ENCODE measurements at regions not wholly inside any gene's neighbourhood (a gene's known extent, or its start where the extent isn't known, plus 50 kb on each side); places are given as distances from the start of the nearest gene placed in this dataset.
"Not testable (repeated sequence)": the region's sequence is repeated elsewhere in the genome, so short reads cannot be mapped to it uniquely, and the experiment has no call there.

DNA sequence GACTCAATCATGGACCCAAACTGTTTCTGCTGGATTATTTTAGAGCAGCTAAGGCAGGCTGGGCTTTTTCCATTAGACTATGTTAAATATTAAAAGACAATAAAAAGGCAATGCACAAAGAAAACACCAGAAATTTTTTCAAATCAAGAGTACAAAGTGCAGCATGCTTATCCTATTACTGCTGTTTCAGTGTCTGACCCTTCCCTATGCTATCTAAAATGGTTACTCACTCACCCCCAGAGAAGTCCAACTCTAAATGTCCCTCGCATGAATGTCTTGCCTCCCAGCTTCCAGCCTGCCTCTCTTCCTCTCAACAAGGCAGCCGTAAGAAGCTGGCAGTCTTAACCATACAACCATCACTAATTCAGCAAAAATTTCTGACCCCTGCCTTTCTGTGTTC, 108.7 kb upstream of the SYT6 start:
- CTCF ChIA-PET = no interaction called here
- peaks cover 17% of the 10 kb centered on the region for H3K27me3 Mint-ChIP-seq (ENCODE audit: low read depth)
- no peak overlapping the region for H3K4me3 Mint-ChIP-seq
- POLR2A ChIA-PET = no interaction called here
- H3K36me3 Mint-ChIP-seq (ENCODE audit: low read depth) = no peaks in the 10 kb centered on the region
- H3K4me1 Mint-ChIP-seq (ENCODE audit: low read depth) = no peaks in the 10 kb centered on the region
- no peak for ATAC-seq
- no peaks in the 10 kb centered on the region for H3K9me3 Mint-ChIP-seq (ENCODE audit: insufficient read depth)
- no peak for DNase-seq
- no peak overlapping the region for H3K27ac Mint-ChIP-seq

DNA sequence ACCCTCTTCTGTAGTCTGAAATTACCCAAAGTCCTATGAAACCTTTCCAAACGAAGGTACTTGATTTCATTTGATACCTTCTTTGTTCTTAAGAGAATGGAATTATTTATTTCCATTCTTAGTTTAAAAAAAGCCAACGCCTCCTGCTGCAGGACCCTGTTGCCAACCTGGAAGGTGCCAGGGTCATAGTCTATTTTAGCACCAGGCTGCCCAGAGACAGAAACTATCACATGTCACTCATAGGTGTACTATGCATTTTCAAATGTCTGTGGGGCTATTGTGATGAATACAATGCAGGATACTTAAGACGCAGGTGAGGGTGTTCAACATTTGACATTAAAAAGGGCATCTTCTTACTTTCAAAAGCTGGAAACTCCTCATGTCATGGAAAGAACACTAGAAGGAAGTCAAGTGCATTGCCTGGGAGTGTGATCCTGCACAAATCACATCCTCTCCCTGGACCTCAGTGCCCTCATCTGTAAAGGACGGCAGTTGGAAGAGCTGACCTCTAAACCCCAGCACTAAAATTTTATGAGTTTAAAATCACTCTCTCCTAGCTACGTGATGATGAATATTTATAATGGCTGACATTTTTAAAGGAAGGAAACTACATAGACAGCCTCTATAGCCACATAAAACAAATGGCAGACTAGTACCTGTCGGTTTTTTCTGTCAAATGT, 107.3 kb upstream of the SYT6 start:
- ATAC-seq = no peak
- no peak overlapping the region for H3K27ac Mint-ChIP-seq
- H3K4me1 Mint-ChIP-seq (ENCODE audit: low read depth) = no peaks in the 10 kb centered on the region
- H3K27me3 Mint-ChIP-seq (ENCODE audit: low read depth) = peaks cover 11% of the 10 kb centered on the region
- ChIA-PET CTCF (no interaction called here), POLR2A (no interaction called here)
- peaks cover 5% of the 10 kb centered on the region for H3K9me3 Mint-ChIP-seq (ENCODE audit: insufficient read depth)
- no peak for DNase-seq
- no peaks in the 10 kb centered on the region for H3K36me3 Mint-ChIP-seq (ENCODE audit: low read depth)
- H3K4me3 Mint-ChIP-seq = no peak overlapping the region

DNA sequence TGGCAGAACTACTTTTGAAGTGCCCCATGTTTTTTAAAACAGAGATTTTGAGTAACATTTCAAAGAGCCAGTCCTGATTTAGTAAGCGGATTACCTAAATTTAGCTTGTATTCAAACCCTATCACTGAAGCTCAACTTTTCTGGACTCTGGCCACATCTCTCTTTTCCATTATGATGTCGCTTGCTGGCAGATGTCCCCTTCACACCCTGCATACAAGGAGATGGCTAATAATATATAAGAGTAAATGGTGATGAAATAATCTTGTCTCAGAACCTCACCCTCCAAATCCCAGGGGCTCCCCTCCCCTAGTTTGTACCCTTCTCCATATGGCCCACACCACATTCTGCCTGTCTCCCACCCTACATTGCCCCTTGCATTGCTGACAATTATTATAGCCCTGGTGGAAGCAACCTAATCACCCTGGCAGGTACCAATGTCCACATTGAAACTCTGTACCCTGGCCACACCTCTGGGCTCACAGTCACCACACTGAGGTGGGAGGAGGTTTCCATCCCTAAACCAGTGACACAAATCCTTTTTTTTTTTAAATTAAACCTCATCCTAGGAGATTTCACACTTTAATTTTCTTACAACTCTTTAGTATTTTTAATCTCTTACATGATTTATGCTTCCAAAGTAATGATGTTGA, 106.0 kb upstream of the SYT6 start:
- Mint-ChIP-seq H3K9me3 (ENCODE audit: insufficient read depth) (peaks cover 16% of the 10 kb centered on the region), H3K27ac (no peak overlapping the region), H3K27me3 (ENCODE audit: low read depth) (peaks cover 7% of the 10 kb centered on the region), H3K4me3 (no peak overlapping the region), H3K36me3 (ENCODE audit: low read depth) (no peaks in the 10 kb centered on the region), H3K4me1 (ENCODE audit: low read depth) (no peaks in the 10 kb centered on the region)
- CTCF ChIA-PET = no interaction called here
- POLR2A ChIA-PET = no interaction called here
- ATAC-seq = no peak
- DNase-seq = no peak

- Mint-ChIP-seq H3K36me3 (ENCODE audit: low read depth) (no peaks in the 10 kb centered on the region), H3K27ac (no peak overlapping the region), H3K9me3 (ENCODE audit: insufficient read depth) (peaks cover 16% of the 10 kb centered on the region), H3K4me1 (ENCODE audit: low read depth) (no peaks in the 10 kb centered on the region), H3K27me3 (ENCODE audit: low read depth) (peaks cover 7% of the 10 kb centered on the region), H3K4me3 (no peak overlapping the region)
- CTCF ChIA-PET = no interaction called here
- DNase-seq (no peak), ATAC-seq (no peak)
- POLR2A ChIA-PET = no interaction called here
Measured at GRCh38 chr1:114258633-114259032, 105.0 kb upstream of the SYT6 start.

GRCh38 chr1:114258074-114258473, 104.4 kb upstream of the SYT6 start:
- ChIA-PET POLR2A (no interaction called here), CTCF (no interaction called here)
- H3K27me3 Mint-ChIP-seq (ENCODE audit: low read depth) = peaks cover 7% of the 10 kb centered on the region
- no peaks in the 10 kb centered on the region for H3K36me3 Mint-ChIP-seq (ENCODE audit: low read depth)
- DNase-seq (no peak), ATAC-seq (no peak)
- H3K27ac Mint-ChIP-seq = no peak overlapping the region
- H3K4me1 Mint-ChIP-seq (ENCODE audit: low read depth) = no peaks in the 10 kb centered on the region
- H3K4me3 Mint-ChIP-seq = no peak overlapping the region
- peaks cover 16% of the 10 kb centered on the region for H3K9me3 Mint-ChIP-seq (ENCODE audit: insufficient read depth)

DNA sequence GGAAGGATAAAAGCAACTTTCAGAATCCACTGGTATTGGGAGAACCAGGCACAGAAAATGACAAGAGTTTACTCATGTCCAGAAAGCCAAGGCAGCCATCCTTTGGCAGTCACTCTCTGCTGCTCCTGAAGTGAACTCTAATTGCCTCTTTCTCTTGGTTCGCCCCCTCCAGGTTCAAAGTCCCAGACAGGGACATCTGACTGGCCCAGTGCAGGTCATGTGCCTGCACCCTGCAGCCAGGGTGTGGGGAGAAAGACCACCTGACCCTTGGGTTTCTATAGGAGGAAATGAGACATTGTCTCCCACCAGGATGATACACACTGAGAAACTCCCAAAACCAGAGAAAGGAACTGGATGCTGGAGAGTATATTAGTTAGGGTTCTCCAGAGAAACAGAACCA, 103.9 kb upstream of the SYT6 start:
- no peak for DNase-seq
- Mint-ChIP-seq H3K27me3 (ENCODE audit: low read depth) (peaks cover 7% of the 10 kb centered on the region), H3K36me3 (ENCODE audit: low read depth) (no peaks in the 10 kb centered on the region), H3K4me3 (no peak overlapping the region), H3K27ac (no peak overlapping the region), H3K9me3 (ENCODE audit: insufficient read depth) (peaks cover 16% of the 10 kb centered on the region), H3K4me1 (ENCODE audit: low read depth) (no peaks in the 10 kb centered on the region)
- no peak for ATAC-seq
- ChIA-PET CTCF (no interaction called here), POLR2A (no interaction called here)

- no peak overlapping the region for H3K27ac Mint-ChIP-seq
- POLR2A ChIA-PET = no interaction called here
- no peak overlapping the region for H3K4me3 Mint-ChIP-seq
- no peaks in the 10 kb centered on the region for H3K36me3 Mint-ChIP-seq (ENCODE audit: low read depth)
- no peaks in the 10 kb centered on the region for H3K4me1 Mint-ChIP-seq (ENCODE audit: low read depth)
- CTCF ChIA-PET = no interaction called here
- DNase-seq = no peak
- peaks cover 16% of the 10 kb centered on the region for H3K9me3 Mint-ChIP-seq (ENCODE audit: insufficient read depth)
- no peak for ATAC-seq
- H3K27me3 Mint-ChIP-seq (ENCODE audit: low read depth) = peaks cover 6% of the 10 kb centered on the region
Measured at GRCh38 chr1:114253900-114254299, 100.2 kb upstream of the SYT6 start.

GRCh38 chr1:114251573-114251939, 97.9 kb upstream of the SYT6 start:
- H3K9me3 Mint-ChIP-seq (ENCODE audit: insufficient read depth) = peaks cover 16% of the 10 kb centered on the region
- ATAC-seq = no peak
- no peaks in the 10 kb centered on the region for H3K4me1 Mint-ChIP-seq (ENCODE audit: low read depth)
- peaks cover 2% of the 10 kb centered on the region for H3K27me3 Mint-ChIP-seq (ENCODE audit: low read depth)
- no peak overlapping the region for H3K27ac Mint-ChIP-seq
- no peak overlapping the region for H3K4me3 Mint-ChIP-seq
- DNase-seq = no peak
- CTCF ChIA-PET = no interaction called here
- POLR2A ChIA-PET = no interaction called here
- H3K36me3 Mint-ChIP-seq (ENCODE audit: low read depth) = no peaks in the 10 kb centered on the region

DNA sequence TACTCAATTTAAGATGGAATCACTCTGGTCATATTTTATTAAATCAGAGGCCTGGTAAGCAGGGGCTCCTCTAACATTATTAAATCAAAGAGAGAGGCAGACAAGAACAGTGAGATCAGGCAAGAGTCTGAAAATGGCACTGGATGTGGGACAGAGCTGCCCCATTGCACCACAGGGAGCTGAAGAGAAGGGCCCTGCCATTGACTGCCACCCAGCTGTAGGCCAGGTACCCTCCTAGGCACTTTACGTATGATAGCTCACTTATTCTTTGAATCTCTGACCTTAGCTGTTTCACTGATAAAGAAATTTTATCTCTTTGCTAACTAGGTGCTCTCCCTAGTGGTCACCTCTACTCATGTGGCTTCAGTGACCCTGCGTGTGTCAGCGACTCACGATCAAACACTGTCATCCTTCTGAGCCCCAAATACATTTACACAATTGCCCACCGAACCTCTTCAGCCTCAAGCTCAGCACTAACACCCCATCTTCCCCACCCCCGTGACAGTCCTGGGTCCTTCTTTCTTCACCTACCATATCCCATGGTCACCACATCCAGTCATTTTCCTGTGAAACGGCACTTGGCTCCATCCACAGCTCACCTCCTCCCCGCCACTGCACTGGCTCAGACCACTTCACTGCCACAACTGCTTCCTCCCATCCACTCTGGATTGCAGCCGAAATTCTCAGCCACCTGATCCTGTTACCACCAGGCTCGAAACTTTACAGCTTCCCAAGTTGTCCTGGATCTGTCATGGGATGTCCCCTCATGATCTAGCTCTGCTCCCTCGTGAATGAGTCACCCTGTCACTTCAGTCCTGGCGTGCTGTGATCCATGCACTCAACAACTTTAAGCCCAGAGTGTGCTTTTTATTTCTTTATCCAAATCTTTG, 97.3 kb upstream of the SYT6 start:
- DNase-seq (no peak), ATAC-seq (no peak)
- no peaks in the 10 kb centered on the region for H3K4me1 Mint-ChIP-seq (ENCODE audit: low read depth)
- H3K4me3 Mint-ChIP-seq = no peak overlapping the region
- peaks cover 11% of the 10 kb centered on the region for H3K9me3 Mint-ChIP-seq (ENCODE audit: insufficient read depth)
- no peaks in the 10 kb centered on the region for H3K36me3 Mint-ChIP-seq (ENCODE audit: low read depth)
- POLR2A ChIA-PET = no interaction called here
- H3K27ac Mint-ChIP-seq = no peak overlapping the region
- CTCF ChIA-PET = interaction anchor here (1.5 kb wide), 1 partner anchor 18 kb away, joined by 3 read pairs; no protein-coding TSS in a partner anchor
- H3K27me3 Mint-ChIP-seq (ENCODE audit: low read depth) = peaks cover 2% of the 10 kb centered on the region

GRCh38 chr1:114249691-114250090, 96.0 kb upstream of the SYT6 start:
- CTCF ChIA-PET = interaction anchor here (1.5 kb wide), 2 partner anchors 19 to 97 kb away, joined by 3 to 4 read pairs; no protein-coding TSS in a partner anchor
- Mint-ChIP-seq H3K27ac (no peak overlapping the region), H3K27me3 (ENCODE audit: low read depth) (peaks cover 3% of the 10 kb centered on the region), H3K36me3 (ENCODE audit: low read depth) (no peaks in the 10 kb centered on the region), H3K9me3 (ENCODE audit: insufficient read depth) (no peaks in the 10 kb centered on the region), H3K4me3 (no peak overlapping the region), H3K4me1 (ENCODE audit: low read depth) (no peaks in the 10 kb centered on the region)
- POLR2A ChIA-PET = no interaction called here
- no peak for DNase-seq
- no peak for ATAC-seq

DNA sequence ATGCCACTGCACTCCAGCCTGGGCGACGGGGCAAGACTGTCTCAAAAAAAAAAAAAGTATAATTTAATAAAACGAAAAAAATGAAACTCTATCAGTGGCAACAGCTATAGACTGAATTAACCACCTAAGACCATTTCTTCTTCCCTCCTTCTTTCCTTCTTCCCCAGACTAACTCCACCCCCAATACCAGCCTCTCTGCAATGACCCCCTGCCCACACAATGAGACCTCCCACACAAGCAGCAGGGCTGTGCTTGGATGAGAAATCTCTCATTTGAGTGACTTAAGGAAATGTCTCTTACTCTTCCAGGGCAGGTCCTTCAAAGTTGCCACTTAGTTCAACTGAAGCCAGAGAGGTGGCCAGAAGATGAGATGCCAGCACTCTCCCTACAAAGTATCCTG, 94.5 kb upstream of the SYT6 start:
- Mint-ChIP-seq H3K36me3 (ENCODE audit: low read depth) (no peaks in the 10 kb centered on the region), H3K4me3 (no peak overlapping the region), H3K27ac (no peak overlapping the region), H3K9me3 (ENCODE audit: insufficient read depth) (no peaks in the 10 kb centered on the region), H3K4me1 (ENCODE audit: low read depth) (no peaks in the 10 kb centered on the region), H3K27me3 (ENCODE audit: low read depth) (peaks cover 5% of the 10 kb centered on the region)
- ChIA-PET CTCF (no interaction called here), POLR2A (no interaction called here)
- DNase-seq (no peak), ATAC-seq (no peak)

DNA sequence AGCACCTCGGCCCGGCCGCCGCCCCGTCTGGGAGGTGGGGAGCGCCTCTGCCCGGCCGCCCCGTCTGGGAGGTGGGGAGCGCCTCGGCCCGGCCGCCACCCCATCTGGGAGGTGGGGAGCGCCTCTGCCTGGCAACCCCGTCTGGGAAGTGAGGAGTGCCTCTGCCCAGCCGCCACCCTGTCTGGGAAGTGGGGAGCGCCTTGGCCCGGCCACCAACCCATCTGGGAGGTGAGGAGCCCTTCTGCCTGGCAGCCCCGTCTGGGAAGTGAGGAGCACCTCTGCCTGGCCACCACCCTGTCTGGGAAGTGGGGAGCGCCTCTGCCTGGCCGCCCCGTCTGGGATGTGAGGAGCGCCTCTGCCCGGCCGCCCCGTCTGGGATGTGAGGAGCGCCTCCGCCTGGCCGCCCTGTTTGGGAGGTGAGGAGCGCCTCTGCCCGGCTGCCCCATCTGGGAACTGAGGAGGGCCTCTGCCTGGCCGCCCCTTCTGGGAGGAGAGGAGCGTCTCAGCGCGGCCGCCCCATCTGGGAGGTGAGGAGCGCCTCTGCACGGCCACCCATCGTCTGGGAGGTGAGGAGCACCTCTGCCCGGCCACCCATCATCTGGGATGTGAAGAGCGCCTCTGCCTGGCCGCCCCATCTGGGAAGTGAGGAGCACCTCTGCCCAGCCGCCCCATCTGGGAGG, 89.0 kb upstream of the SYT6 start:
- POLR2A ChIA-PET; H3K9me3 Mint-ChIP-seq (ENCODE audit: insufficient read depth); H3K27me3 Mint-ChIP-seq (ENCODE audit: low read depth); H3K27ac Mint-ChIP-seq; CTCF ChIA-PET; H3K4me1 Mint-ChIP-seq (ENCODE audit: low read depth); DNase-seq; H3K36me3 Mint-ChIP-seq (ENCODE audit: low read depth); H3K4me3 Mint-ChIP-seq; ATAC-seq: not testable (repeated sequence)

Data from activated CD8-positive, alpha-beta T cell treated with anti-CD3 and anti-CD28 coated beads, Interleukin-2, amount 10 ng/mL, durations not matched to agents 7 days and 5 days (primary cell).